Transverse colon (tissue), 4 donors: ENCODE measurements at regions not wholly inside any gene's neighbourhood (a gene's known extent, or its start where the extent isn't known, plus 50 kb on each side); places are given as distances from the start of the nearest gene placed in this dataset.

ENCODE experiments used
- CTCF ChIP-seq, 5 experiments: fragments of 200-600 bp in 3 of 5; fragments of 450-650 bp in 2 of 5; sonication (generic) in 3 of 5; IDR thresholded peaks; 1 replicate in 2 of 5; 2 replicates in 3 of 5; pipeline ENCODE4 v1.5.1; 2016 to 2017; ENCODE audit warnings: antibody characterized with exemption in 5 of 5, inconsistent platforms in 3 of 5, mild to moderate bottlenecking in 2 of 5, moderate library complexity in 1 of 5
- EP300 ChIP-seq: sonication (generic); formaldehyde crosslinking; IDR thresholded peaks from one replicate; pipeline ENCODE4 v1.6.1; 2017; ENCODE audit warnings: antibody characterized with exemption, low read depth
- POLR2A ChIP-seq: fragments of 450-650 bp; IDR thresholded peaks from one replicate; pipeline ENCODE4 v1.6.1; 2016; ENCODE audit warnings: antibody characterized with exemption, mild to moderate bottlenecking, moderate library complexity
- POLR2AphosphoS5 ChIP-seq, 3 donors: sonication (generic); formaldehyde crosslinking; IDR thresholded peaks; one replicate each; pipeline ENCODE4 v1.6.1; 2016; ENCODE audit warnings: antibody characterized with exemption in 3 of 3

- no peak for TF ChIP-seq CTCF (IDR thresholded peaks at IDR 0.05)
- no peak for TF ChIP-seq EP300
- no peak for TF ChIP-seq POLR2A
- TF ChIP-seq POLR2AphosphoS5 (IDR thresholded peaks at IDR 0.05), result no peak
Observed at GRCh38 chr7:65554-65953, 126.8 kb upstream of the FAM20C start.
